ENCODE measurements at regions not wholly inside any gene's neighbourhood (a gene's known extent, or its start where the extent isn't known, plus 50 kb on each side); places are given as distances from the start of the nearest gene placed in this dataset.

GRCh38 chr7:79666472-79666871 lies 213.0 kb upstream of the MAGI2 start:
- Histone ChIP-seq H3K9ac (ENCODE audit: control insufficient read depth, insufficient read depth, low read length) (no peak overlapping the region), H2AFZ (ENCODE audit: control insufficient read depth, low read depth, low read length) (no peak overlapping the region), H3K4me2 (ENCODE audit: control insufficient read depth, insufficient read depth) (no peak overlapping the region), H3K79me2 (ENCODE audit: control insufficient read depth, insufficient read depth, low read length) (no peaks in the 10 kb centered on the region), H3K4me3 (no peak overlapping the region), H4K20me1 (ENCODE audit: control insufficient read depth, insufficient read depth) (no peaks in the 10 kb centered on the region), H3K27me3 (replicated peaks in 1 of 2; ENCODE audit: control insufficient read depth in 2 of 2, insufficient read depth in 2 of 2, low read length in 1 of 2) (no peaks in the 10 kb centered on the region), H3K4me1 (ENCODE audit: control insufficient read depth, insufficient read depth, low read length) (no peaks in the 10 kb centered on the region), H3K36me3 (ENCODE audit: control insufficient read depth in 2 of 2, insufficient read depth in 2 of 2, low read length in 1 of 2) (no peaks in the 10 kb centered on the region), H3K27ac (ENCODE audit: control insufficient read depth, insufficient read depth) (no peak overlapping the region), H3K9me3 (replicated peaks; ENCODE audit: control insufficient read depth, insufficient read depth, low read length) (no peaks in the 10 kb centered on the region)
- ChIA-PET POLR2A (no interaction called here), SMC1A (ENCODE audit: uncharacterized antibody, unreplicated experiment) (no interaction called here), RAD21 (ENCODE audit: unreplicated experiment) (no interaction called here), CTCF (no interaction called here)
- TF ChIP-seq SMC3 (IDR thresholded peaks at IDR 0.05; ENCODE audit: borderline replicate concordance, low read length) (no peak), SREBF1 (IDR thresholded peaks at IDR 0.05; ENCODE audit: low read length) (no peak), ATF7 (IDR thresholded peaks at IDR 0.05; ENCODE audit: low read depth) (no peak), ATF3 (IDR thresholded peaks at IDR 0.05; ENCODE audit: borderline replicate concordance, extremely low read depth, low read depth, low read length) (no peak), RAD21 (IDR thresholded peaks at IDR 0.05; ENCODE audit: insufficient read depth, low read depth, low read length) (no peak), ETV6 (conservative IDR thresholded peaks at IDR 0.05 in 1 of 2, IDR thresholded peaks at IDR 0.05 in 1 of 2; ENCODE audit: borderline replicate concordance in 1 of 2, low read depth in 1 of 2) (no peak), MAX (IDR thresholded peaks at IDR 0.05; ENCODE audit: low read depth, low read length) (no peak), RELA (IDR thresholded peaks at IDR 0.05; ENCODE audit: borderline replicate concordance, partially characterized antibody) (no peak), BMI1 (IDR thresholded peaks at IDR 0.05; ENCODE audit: borderline replicate concordance) (no peak), HDAC6 (IDR thresholded peaks at IDR 0.05; ENCODE audit: unreplicated experiment) (no peak)
- ATAC-seq = no peak
- WGBS (ENCODE audit: insufficient coverage, insufficient replicate concordance, low lambda C conversion rate, missing lambda C conversion rate) = 8% methylated on average over 3 of the region's 3 CpGs
- DNase-seq (ENCODE audit: low read depth, low spot score) = no peak
- no TSS peak for BruUV-seq (replicated peaks)
- in situ Hi-C loops (cut with MboI) = no loop called here
- intact Hi-C loops (cut with micrococcal nuclease; ENCODE audit: unreplicated experiment) = no loop called here
- FAIRE-seq = no peak
